KMS-11 (cell line): ENCODE measurements at regions not wholly inside any gene's neighbourhood (a gene's known extent, or its start where the extent isn't known, plus 50 kb on each side); places are given as distances from the start of the nearest gene placed in this dataset.

Experiments
- H2AFZ ChIP-seq: fragments of 200-600 bp; sonication (generic); 2 replicates; pipeline ENCODE4 v1.6.1; 2016; ENCODE audit warnings: antibody characterized with exemption, mixed run types, low read depth
- H3K27ac ChIP-seq: fragments of 200-600 bp; sonication (generic); 2 replicates; pipeline ENCODE4 v1.6.1; 2016; ENCODE audit warnings: mild to moderate bottlenecking, mixed run types
- H3K27me3 ChIP-seq: fragments of 200-600 bp; sonication (generic); 2 replicates; pipeline ENCODE4 v1.6.1; 2017; ENCODE audit warnings: mild to moderate bottlenecking, low read depth, mixed run types, moderate library complexity; ENCODE audit not compliant: insufficient read depth
- H3K36me3 ChIP-seq: fragments of 200-600 bp; sonication (generic); 2 replicates; pipeline ENCODE4 v1.6.1; 2017; ENCODE audit warnings: mild to moderate bottlenecking, mixed run types; ENCODE audit not compliant: insufficient read depth
- H3K4me1 ChIP-seq: fragments of 200-600 bp; sonication (generic); 2 replicates; pipeline ENCODE4 v1.6.1; 2016; ENCODE audit warnings: mild to moderate bottlenecking, low read depth, mixed run types; ENCODE audit not compliant: poor library complexity, severe bottlenecking
- H3K4me2 ChIP-seq: fragments of 200-600 bp; sonication (generic); 2 replicates; pipeline ENCODE4 v1.7.0; 2016; ENCODE audit warnings: mild to moderate bottlenecking, mixed run types
- H3K4me3 ChIP-seq: fragments of 200-600 bp; sonication (generic); IDR thresholded peaks from 2 replicates; pipeline ENCODE4 v1.6.1; 2017; ENCODE audit warnings: low read depth, low read length, mixed read lengths; ENCODE audit not compliant: insufficient read depth
- H3K79me2 ChIP-seq: fragments of 200-600 bp; sonication (generic); 2 replicates; pipeline ENCODE4 v1.6.1; 2016; ENCODE audit warnings: low read depth, mixed run types; ENCODE audit not compliant: insufficient read depth
- H3K9ac ChIP-seq: fragments of 200-600 bp; sonication (generic); 2 replicates; pipeline ENCODE4 v1.6.1; 2016; ENCODE audit warnings: mild to moderate bottlenecking, mixed run types
- H4K20me1 ChIP-seq: fragments of 200-600 bp; sonication (generic); 2 replicates; pipeline ENCODE4 v1.6.1; 2016; ENCODE audit warnings: mild to moderate bottlenecking, mixed run types; ENCODE audit not compliant: insufficient read depth
- CTCF ChIP-seq: fragments of 200-600 bp; sonication (generic); conservative IDR thresholded peaks from 2 replicates; pipeline ENCODE4 v1.6.1; 2017; ENCODE audit warnings: low read depth, mild to moderate bottlenecking, antibody characterized with exemption, low read length, moderate library complexity, mixed read lengths

GRCh38 chr21:36608041-36608896, 90.6 kb upstream of the SIM2 start:
- Histone ChIP-seq H3K27ac (no peak overlapping the region), H3K79me2 (no peaks in the 10 kb centered on the region), H2AFZ (no peak overlapping the region), H3K9ac (no peak overlapping the region), H4K20me1 (no peaks in the 10 kb centered on the region), H3K4me3 (no peak overlapping the region), H3K27me3 (no peaks in the 10 kb centered on the region), H3K4me1 (no peaks in the 10 kb centered on the region), H3K36me3 (no peaks in the 10 kb centered on the region), H3K4me2 (no peak overlapping the region)
- TF ChIP-seq CTCF = no peak

DNA sequence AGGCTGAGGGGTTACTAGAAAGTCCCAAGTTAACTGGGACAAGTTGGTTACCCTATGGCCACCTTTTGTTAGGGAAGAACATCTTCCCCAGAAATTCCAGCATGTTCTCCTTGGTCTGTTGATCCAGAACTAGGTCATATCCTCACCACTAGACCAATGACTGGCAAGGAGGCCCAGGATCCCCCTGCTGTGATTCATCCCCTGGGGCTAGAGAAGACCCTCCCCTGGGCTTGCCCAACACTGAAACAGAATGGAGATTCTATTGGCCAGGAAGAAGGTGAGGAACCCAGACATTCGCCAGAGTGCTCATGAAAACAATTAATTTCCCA, 90.1 kb upstream of the SIM2 start:
- no peaks in the 10 kb centered on the region for H3K27me3 ChIP-seq

DNA sequence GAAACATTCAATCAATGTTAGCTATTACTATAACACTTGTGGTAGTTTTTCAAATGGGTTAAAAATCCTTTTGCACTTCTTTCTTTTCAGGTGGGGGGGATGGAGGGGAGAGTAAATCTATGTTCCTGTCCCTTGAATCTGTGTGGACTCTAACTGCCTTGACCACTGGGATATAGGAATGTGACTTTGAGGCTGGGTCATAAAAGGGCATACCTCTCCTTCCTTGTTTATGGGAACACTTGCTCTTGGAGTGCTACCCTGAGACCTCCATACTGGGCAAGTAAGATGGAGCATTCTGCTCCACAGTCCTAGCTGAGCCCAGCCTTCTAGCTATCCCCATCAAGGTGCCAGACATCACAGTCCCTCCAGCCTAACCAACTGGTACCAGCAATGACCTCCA, 89.3 kb upstream of the SIM2 start:
- Histone ChIP-seq H3K79me2 (no peaks in the 10 kb centered on the region), H3K4me3 (no peak overlapping the region), H2AFZ (no peak overlapping the region), H3K4me1 (no peaks in the 10 kb centered on the region), H3K4me2 (no peak overlapping the region), H3K27me3 (no peaks in the 10 kb centered on the region), H3K27ac (no peak overlapping the region), H3K36me3 (no peaks in the 10 kb centered on the region), H3K9ac (no peak overlapping the region), H4K20me1 (no peaks in the 10 kb centered on the region)
- no peak for TF ChIP-seq CTCF

More for the DNA sequence above, 90.1 kb upstream of the SIM2 start:
- H3K79me2 ChIP-seq = no peaks in the 10 kb centered on the region
- H4K20me1 ChIP-seq = no peaks in the 10 kb centered on the region
- no peak overlapping the region for H3K9ac ChIP-seq
- H3K27ac ChIP-seq = no peak overlapping the region
- H3K4me3 ChIP-seq = no peak overlapping the region
- TF ChIP-seq CTCF = no peak
- no peak overlapping the region for H2AFZ ChIP-seq
- H3K4me2 ChIP-seq = no peak overlapping the region
- no peaks in the 10 kb centered on the region for H3K4me1 ChIP-seq
- no peaks in the 10 kb centered on the region for H3K36me3 ChIP-seq

DNA sequence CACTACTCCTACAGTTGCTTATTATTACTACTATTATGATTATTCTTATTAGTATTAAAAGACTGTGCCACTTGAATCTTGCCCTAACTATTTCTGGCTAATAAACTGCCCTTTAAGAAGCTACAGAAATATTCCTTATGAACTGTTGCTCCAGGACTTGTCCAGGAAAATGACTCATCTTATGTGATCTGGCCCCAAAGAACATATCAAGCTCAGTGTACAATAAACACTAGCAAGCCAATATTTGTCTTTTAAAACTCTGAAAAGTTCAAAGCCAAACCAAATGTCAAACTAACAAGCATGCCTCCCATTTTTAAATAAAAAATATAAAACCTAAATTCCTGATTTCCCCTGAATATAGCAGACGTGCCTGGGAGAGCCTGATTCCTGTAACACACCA, 88.7 kb upstream of the SIM2 start:
- H3K4me3 ChIP-seq = no peak overlapping the region
- no peaks in the 10 kb centered on the region for H3K79me2 ChIP-seq
- H2AFZ ChIP-seq = no peak overlapping the region
- no peaks in the 10 kb centered on the region for H3K36me3 ChIP-seq
- no peaks in the 10 kb centered on the region for H3K27me3 ChIP-seq
- H3K4me2 ChIP-seq = no peak overlapping the region
- H3K9ac ChIP-seq = no peak overlapping the region
- no peak for TF ChIP-seq CTCF
- H4K20me1 ChIP-seq = no peaks in the 10 kb centered on the region
- no peaks in the 10 kb centered on the region for H3K4me1 ChIP-seq
- no peak overlapping the region for H3K27ac ChIP-seq
